ENCODE measurements at regions not wholly inside any gene's neighbourhood (a gene's known extent, or its start where the extent isn't known, plus 50 kb on each side); places are given as distances from the start of the nearest gene placed in this dataset.

- no peak for DNase-seq (ENCODE audit: low spot score)
- FAIRE-seq = no peak
Observed at GRCh38 chr21:21605521-21605920, 607.3 kb downstream of the NCAM2 start.

- FAIRE-seq = no peak
- no peak for DNase-seq (ENCODE audit: low spot score)
Observed at GRCh38 chr21:21606041-21606440, 607.8 kb downstream of the NCAM2 start.

- FAIRE-seq = peak; percentile 16
- DNase-seq (ENCODE audit: low spot score) = peak; percentile 57
Observed at GRCh38 chr21:21612466-21612865, 614.3 kb downstream of the NCAM2 start.

GRCh38 chr21:21614966-21615365 is 616.8 kb downstream of the NCAM2 start:
- FAIRE-seq (no peak), DNase-seq (ENCODE audit: low spot score) (no peak)

- FAIRE-seq = no peak
Observed at GRCh38 chr21:21622460-21623234, 624.4 kb downstream of the NCAM2 start.

DNA sequence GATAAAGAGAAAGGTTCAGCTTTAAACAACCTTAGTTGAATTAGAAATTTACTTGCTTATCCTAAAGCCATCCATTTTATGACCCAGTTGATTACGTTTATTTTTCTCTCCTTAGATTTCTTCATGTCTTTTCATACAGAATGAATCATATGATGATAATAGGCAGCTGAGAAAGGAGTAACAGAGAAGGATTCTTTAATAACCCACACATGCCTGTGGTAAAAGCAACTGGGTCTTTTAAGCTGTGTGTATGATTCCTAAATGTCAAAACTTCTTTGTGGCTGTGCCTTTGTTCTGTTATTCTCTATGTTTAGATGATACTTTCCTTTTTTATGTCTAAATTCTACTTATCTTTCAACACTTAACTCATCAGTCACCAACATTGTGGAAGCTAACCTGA is 626.5 kb downstream of the NCAM2 start:
- FAIRE-seq (no peak), DNase-seq (ENCODE audit: low spot score) (no peak)

More at GRCh38 chr21:21622460-21623234, 624.4 kb downstream of the NCAM2 start:
- no peak for DNase-seq (ENCODE audit: low spot score)

- DNase-seq (ENCODE audit: low spot score) = no peak
- no peak for FAIRE-seq
Observed at GRCh38 chr21:21631961-21632360, 633.8 kb downstream of the NCAM2 start.

GRCh38 chr21:21632926-21633325 is 634.7 kb downstream of the NCAM2 start:
- no peak for FAIRE-seq
- no peak for DNase-seq (ENCODE audit: low spot score)

DNA sequence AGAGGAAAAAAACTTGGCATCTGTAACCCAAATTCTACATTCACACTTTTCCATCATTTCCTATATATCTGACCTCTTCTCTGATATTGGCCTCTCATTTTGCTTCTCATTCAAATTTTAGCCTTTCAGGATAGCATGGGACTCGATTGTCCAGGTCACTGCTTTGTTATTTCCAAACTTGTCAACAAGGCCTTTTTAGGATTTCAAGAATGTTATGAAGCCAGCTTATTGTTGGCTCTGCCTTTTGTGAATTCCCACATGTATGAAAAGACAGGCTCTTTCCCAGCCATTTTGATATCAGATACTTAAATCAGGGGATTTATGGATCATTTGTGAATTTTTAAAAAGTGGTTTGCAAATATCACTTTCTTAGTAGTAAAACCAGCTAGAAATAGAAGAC is 663.5 kb downstream of the NCAM2 start:
- FAIRE-seq (no peak), DNase-seq (ENCODE audit: low spot score) (no peak)

DNA sequence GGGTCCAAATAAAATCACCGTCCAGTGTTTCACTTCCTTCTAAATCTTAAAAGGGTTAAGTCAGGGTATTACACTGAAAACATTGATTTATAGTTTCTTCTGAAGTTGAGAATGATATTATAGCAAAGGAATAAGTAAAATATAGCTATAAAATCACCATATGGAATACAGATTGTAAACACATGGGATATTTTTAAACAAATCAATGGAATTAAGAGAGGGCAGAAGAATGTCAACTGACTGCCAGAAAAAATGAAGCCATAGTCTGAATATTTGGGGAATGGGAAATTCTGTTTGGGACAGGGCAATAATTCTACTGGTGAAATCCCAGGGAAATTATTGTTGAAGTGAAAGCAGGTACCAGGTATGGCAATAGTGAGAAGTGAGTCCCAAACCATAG is 664.6 kb downstream of the NCAM2 start:
- FAIRE-seq (no peak), DNase-seq (ENCODE audit: low spot score) (no peak)

GRCh38 chr21:21664871-21665270 is 666.7 kb downstream of the NCAM2 start:
- FAIRE-seq = no peak
- DNase-seq (ENCODE audit: low spot score) = no peak

GRCh38 chr21:21666689-21667088 is 668.5 kb downstream of the NCAM2 start:
- DNase-seq (ENCODE audit: low spot score) (no peak), FAIRE-seq (no peak)

GRCh38 chr21:21668198-21668597 is 670.0 kb downstream of the NCAM2 start:
- DNase-seq (ENCODE audit: low spot score) (no peak), FAIRE-seq (no peak)

DNA sequence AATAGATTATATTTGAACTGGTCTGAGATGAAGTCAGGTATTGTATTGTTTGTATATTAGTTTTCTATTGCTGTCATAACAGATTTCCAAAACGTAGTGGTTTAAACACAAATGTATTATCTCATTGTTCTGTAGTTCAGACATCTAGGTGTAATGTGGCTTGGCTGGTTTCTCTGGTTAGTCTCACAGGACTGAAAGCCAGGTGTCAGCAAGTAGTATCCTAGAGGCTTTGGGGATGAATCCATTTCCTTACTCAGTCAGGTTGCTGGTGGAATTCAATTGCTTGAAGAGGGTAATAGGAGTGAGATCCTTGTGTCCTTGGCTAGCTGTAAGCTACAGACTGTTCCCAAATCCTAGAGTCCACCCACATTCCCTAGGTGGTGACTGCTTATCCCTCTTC is 675.8 kb downstream of the NCAM2 start:
- no peak for FAIRE-seq

GRCh38 chr21:21675601-21676000 is 677.4 kb downstream of the NCAM2 start:
- DNase-seq (ENCODE audit: low spot score) (no peak), FAIRE-seq (no peak)

More for the DNA sequence above, 675.8 kb downstream of the NCAM2 start:
- no peak for DNase-seq (ENCODE audit: low spot score)

DNA sequence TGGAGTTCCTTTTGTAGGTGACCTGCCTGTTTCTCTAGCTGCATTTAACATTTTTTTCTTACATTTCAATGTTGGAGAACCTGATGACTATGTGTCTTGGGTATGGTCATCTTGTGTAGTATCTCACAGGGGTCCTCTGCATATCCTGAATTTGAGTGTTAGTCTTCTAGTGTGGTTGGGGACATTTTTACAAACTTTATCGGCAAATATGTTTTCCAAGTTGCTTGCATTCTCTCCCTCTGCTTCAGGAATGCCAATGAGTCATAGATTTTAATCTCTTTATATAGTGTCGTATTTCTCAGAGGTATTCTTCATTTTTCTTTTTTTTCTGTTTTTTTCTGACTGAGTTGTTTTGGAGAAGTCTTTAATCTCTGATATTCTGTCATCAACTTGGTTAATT is 684.0 kb downstream of the NCAM2 start:
- FAIRE-seq (no peak), DNase-seq (ENCODE audit: low spot score) (no peak)

GRCh38 chr21:21688889-21689288 is 690.7 kb downstream of the NCAM2 start:
- DNase-seq (ENCODE audit: low spot score) (no peak), FAIRE-seq (no peak)

DNA sequence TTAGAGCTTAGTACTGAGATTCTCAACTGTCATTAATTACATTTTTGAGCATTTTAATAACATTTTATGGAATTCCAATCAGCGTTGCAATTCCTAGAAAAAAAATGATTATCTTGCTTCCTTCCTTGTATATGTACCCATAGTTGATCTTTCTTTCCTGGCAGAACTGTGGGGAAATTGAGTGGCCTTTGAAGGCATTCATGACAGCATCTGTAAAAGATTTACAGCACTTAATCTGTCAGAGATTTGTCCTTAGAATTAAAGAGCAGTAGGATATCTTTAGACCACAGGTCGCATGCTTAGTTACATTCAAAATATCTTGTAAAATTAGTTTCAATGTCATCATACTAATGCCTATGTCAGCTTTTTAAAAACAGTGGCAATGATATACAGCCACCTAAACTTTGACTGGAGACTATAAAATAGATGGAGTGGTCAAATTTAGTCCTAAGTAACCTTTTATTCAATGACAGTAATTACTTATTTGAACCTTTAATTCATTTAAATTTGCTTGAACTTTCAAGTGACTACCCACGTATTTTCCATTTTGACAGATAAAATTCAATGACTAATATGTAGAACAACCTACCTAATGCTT is 692.0 kb downstream of the NCAM2 start:
- DNase-seq (ENCODE audit: low spot score) = no peak
- no peak for FAIRE-seq

DNA sequence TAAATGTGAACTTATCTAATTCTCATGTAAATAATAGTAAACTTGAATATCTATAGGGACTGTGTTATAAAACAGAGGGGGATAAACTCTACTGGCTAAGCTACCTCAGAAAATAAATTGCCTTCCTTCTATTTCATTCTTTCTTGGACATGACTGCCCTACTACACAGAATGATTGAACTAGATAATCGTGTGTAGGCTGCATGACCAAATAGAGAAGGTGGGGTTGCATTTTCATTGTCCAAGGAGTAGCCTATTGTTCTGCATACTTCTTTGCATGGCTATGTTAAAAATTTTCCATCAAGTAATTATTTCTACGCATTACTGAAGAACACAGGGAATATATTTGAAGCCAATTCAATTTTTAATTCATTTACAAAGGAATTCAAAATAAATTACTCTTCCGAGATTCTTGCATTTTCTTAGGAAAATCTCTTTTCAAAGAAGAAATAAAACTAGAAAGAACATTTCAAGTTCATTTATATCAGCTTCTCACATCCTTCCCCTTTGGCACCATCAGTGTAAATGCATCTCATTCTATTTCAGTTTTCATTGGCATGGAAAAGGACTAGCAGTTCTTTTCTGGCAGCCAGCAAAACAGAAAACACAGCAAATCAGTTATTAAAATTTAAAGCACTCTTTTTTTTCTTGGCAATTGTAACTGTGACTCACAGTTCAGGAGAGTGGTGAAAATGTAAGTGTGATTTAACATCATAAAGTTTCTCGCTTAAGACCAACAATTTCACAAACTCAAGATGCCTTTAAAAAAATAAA is 714.7 kb downstream of the NCAM2 start:
- DNase-seq (ENCODE audit: low spot score) (no peak), FAIRE-seq (no peak)

DNA sequence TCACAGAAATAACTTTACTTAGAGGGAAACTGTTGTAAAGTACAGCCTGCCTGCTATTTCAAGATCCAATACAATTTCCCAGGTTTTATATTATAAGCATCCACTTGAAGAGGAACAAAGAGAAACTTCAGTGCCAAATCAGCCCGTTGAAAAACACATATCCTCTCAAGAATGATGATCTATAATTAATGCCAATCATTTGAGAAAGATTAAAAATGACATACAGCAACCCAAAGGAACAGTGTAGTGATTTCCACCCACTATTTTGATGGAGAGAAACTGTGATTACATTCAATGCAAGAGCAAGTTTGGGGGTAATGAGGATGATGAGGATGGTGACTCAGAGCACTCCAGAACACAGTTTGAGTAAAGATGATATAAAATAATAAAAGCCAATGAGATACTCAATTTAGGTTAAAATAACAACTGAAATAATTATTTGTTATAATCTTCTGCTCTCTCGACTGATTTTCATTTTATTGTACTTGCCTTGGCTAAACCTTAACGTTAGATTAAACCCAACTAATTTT is 715.5 kb downstream of the NCAM2 start:
- DNase-seq (ENCODE audit: low spot score) (no peak), FAIRE-seq (no peak)

DNA sequence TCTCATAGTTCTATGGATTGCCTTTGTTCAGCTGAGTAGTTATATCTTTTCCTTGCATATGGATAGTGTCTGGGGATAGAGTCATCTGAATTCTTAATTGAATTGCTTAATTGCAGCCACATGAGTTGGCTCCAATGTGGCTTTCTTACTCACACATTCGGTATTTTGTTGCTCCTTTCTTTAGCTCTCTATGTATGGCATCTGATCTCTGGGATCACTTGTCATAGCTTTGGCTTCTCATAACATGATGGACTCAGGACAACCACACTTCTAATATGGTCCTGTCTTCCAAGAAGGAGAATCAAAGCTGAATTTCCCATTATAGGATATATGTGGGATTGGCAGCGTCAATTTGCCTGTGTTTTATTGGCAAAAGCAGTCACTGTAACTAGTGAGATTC is 716.2 kb downstream of the NCAM2 start:
- DNase-seq (ENCODE audit: low spot score) = peak; percentile 75
- no peak for FAIRE-seq

All from RCC 7860 (cell line).